DMS153 treated with DMSO at 0.1 percent for 48 hours (cell line): ENCODE measurements at regions not wholly inside any gene's neighbourhood (a gene's known extent, or its start where the extent isn't known, plus 50 kb on each side); places are given as distances from the start of the nearest gene placed in this dataset.
"Not testable (repeated sequence)": the region's sequence is repeated elsewhere in the genome, so short reads cannot be mapped to it uniquely, and the experiment has no call there.

ENCODE experiments used
- DNase-seq: peaks from one replicate; lab custom pipeline; 2025; ENCODE audit not compliant: unreplicated experiment; lab: John Stamatoyannopoulos, UW

DNA sequence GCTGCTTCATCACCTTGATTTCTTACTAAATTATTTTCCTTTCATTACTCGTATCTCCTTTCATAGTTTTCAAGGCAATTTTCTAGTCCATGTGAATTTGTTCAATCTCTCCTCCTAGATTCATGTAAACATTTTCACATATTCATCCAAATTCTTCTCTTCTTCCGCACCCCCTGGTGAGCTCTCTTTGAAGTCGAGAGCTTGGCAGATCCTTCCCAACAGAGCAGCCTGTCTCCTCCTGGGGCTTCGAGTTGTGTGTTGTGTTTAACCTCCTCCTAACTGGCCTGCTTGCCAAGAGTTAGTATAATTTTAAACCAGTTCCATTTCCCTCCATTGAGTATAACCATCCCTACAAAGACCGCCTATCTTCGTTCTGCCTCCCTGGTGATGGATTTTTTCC lies 272.4 kb upstream of the CELF2 start:
- DNase-seq = no peak

GRCh38 chr10:10755490-10755889 lies 262.2 kb upstream of the CELF2 start:
- no peak for DNase-seq

DNA sequence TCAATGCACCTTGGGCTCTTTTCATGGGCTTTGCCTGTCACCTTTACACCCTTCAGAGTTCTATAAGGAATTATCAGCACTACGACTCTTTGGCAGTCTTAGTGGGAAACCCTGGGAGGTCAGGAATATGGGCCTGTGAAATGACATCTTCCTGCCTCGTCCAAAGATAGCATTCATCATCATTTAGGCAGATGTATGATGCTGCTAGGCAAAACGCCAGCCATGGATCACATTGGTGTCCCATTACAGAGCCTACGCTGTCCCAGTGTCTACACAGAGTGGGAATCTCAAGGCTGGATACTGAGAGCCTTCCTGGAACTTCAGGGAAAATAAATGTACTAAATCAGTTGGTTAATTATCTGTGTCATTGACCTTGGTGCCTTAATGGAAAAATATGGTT lies 259.4 kb upstream of the CELF2 start:
- no peak for DNase-seq

DNA sequence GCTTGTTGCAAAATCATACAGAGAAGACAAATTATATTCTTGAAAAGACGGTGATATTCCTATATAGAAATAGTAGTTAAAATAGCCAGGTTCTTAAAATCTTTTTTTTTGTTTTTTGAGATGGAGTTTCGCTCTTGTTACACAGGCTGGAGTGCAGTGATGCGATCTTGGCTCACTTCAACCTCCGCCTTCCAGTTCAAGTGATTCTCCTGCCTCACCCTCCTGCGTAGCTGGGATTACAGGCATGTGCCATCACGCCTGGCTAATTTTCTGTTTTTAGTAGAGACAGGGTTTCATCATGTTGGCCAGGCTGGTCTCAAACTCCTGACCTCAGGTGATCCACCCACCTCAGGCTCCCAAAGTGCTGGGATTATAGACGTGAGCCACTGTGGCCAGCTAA lies 257.9 kb upstream of the CELF2 start:
- DNase-seq = not testable (repeated sequence)

DNA sequence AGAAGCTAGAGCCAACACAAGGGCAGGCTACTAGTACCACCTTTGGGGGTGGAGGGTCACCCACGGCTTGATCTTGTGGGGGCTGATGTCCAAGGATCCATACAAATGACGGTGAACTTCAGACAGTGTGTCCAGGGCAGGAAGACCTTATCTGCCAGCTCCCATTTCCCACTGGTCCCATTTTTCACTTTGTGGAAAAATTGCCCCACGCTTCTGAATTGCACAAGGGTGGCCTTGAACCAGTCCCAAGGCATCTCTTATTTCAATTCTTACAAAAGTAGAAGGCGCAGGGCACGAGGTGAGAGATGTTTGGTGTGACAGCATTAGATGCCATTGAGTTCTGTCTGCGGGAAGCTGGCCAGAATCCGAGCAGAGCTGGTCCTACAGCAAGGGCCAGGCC lies 252.7 kb upstream of the CELF2 start:
- DNase-seq = no peak

DNA sequence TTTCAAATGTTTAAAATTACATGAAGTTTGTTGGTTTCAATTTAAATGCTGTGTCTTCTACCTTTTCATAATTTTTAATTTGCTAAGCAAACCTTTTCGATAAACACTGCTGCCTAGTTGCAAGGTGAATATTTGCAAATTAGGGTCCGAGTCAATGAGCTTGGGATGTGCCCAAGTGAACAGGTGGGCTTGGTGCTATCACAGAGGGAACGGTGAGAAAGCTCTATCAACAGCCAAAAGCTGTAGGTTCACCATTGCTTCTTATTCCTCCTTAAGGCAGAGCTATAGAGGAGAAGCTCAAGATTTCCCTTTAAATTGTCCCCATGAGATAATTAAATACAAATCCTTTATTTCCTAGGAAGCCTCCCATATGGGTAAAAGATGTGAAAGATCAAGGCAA lies 245.3 kb upstream of the CELF2 start:
- no peak for DNase-seq

DNA sequence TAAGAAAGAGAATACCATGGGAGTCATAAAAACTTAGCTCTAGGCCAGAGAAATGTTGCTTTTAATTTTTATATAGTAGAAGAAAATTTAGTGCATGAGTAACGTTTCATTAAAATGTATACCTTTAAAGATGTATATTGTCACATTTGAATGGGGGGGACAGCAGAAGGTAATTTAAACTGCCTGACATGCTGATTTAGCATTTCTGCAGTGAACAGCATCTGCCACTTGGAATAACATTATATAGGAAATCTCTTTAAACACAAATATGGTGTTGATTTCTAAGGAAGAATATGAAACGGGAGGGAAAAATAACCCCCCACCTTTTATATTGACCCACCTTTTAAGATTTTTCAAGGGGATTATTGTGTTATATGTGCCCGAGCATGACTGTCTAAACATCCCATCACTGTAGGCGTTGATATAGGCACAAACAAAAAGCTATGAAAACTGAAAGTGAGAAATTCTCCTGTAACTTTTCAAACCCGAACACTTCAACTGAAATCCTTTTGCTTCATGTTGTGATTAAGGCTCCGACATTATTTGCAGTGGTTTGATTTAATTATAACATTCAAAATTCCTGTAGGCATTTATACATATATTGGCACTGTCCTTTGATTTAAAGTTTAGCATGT lies 244.7 kb upstream of the CELF2 start:
- no peak for DNase-seq

- no peak for DNase-seq
These were observed 243.3 kb upstream of the CELF2 start for GRCh38 chr10:10774416-10774815.

- no peak for DNase-seq
These were observed 241.3 kb upstream of the CELF2 start for GRCh38 chr10:10776363-10776762.

DNA sequence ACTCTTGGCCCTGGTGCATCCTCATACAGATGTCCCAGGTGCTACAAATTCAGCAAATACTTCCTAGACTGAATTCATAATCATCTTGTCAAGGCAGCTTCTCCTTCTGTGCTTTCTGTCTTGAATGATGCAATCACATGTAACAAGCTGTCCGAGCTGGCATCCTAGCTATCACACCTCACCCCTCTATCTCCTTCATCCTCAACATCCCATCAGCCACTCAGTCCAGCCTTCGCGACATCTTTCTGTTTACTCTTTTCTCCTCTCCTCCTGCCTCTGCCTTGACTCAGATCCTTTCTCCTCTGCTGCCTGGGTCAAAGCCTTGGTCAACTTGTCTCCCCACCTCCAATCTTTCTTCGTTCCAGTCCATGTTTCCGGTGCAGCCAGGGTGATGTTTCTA lies 240.4 kb upstream of the CELF2 start:
- no peak for DNase-seq

DNA sequence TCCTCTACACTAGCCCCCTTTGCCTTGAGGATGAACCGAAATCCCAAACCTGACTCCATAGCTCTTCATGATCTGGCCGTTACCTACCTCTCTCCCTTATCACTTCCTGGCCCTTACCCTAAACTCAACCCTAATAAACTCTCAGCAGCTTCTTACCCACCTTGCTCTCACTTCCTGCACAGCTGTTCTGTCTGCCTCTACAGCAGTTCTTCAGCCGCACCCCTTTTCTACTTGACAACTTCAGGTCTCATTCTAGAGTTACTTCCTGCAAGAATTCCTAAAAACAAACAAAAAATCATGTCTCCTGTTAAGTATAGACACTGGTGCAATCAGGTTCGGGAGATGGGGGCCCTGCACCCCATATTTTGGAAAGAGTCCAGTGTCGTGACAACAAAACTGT lies 239.9 kb upstream of the CELF2 start:
- DNase-seq = no peak

GRCh38 chr10:10778959-10779358 lies 238.7 kb upstream of the CELF2 start:
- no peak for DNase-seq

GRCh38 chr10:10779511-10779910 lies 238.2 kb upstream of the CELF2 start:
- DNase-seq = no peak

DNA sequence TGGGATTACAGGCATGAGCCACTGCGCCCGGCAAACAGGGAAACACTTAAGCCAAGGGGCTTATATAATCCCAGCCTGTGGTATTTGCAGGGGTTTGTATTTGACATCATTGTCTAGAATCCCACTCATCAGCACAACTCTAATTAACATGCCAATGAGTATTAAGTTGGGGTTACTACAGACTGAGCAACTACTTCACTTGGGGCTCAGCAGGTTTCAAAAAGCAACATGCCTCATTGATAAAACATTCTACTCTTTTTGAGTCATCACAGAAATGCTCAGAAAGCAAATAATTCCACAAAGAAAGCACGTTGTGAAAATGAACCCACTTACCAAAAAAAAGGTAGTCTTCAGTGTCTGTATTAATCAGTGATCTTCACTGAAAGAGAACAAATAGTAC lies 236.9 kb upstream of the CELF2 start:
- DNase-seq = no peak

DNA sequence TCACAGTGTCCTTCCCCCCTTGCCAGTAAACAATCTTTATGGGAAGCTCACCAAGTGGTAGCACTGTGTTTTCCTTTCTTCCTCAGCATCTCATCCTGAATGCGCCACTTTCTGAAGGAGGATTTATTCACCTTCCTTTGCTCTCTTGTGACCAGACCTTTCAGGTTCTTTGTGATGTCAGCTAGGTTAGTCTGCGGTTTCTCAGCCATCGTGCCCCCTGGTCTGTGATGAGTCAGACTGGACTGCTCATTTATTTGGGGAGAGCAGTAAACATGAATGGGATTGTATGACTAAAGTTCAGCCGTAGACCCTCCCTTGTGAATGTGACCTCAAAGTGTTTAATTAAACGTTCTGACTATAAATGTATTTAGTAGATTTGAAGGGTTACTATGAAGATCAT lies 235.1 kb upstream of the CELF2 start:
- no peak for DNase-seq

DNA sequence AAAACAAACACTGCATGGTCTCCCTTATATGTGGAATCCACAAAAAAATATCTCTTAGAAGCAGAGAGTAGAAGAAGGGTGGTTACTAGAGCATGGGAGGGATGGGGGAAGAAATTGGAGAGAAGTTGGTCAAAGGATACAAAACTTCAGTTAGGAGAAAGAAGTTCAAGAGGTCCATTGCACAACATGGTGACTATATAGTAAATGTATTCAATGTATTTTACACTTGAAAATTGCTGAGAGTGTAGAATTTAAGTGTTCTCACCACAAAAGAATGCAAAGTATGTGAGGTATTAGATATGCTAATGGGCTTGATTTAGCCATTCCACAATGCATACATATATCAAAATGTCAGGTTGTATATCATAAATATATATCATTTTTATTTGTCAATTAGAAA lies 232.0 kb upstream of the CELF2 start:
- DNase-seq = no peak

DNA sequence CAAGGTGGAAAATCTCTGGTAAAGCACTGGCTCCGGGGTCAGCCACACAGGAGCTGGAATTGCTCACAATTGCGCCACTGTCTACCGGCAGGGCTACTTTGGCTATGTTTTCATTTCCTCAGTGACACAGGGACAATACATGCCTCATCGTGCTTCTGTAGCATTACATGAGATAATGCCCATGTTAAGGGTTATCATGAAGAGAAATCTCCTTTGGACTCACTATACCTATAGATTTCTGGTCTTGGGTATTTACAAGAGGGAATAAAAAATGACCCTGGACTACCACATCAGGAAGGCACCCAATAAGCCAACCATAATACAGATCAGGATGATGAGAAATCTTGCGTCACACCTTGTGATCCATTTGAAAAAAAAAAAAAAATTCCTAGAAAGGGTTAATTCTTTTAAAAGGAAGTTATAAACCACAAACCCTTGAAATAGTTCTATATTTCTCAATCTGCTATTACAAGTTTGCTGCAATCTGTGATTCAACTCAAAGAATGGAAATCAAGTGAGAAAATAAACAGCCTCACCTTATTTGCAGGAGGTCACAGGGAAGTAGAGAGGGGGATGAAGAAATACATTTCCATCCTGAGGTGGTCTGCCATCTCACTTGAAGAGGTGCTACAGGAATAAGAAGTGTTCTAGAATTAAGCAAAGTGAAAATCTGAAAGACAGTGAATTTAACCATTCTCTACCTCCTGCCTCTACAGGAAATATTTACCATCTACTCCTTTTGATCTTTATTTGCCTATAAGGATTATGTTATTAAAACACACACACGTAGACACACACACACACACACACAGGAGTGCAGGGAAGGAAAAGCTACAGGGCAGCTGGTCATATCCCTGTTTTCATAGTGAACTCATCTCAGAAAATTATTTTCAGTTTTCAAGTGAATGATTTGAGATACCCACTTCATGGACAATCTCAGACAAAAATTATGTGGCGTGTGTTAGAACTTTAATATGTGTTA lies 231.3 kb upstream of the CELF2 start:
- no peak for DNase-seq

GRCh38 chr10:10787586-10787985 lies 230.1 kb upstream of the CELF2 start:
- DNase-seq = no peak

- DNase-seq = no peak
These were observed 228.9 kb upstream of the CELF2 start for GRCh38 chr10:10788761-10789160.

DNA sequence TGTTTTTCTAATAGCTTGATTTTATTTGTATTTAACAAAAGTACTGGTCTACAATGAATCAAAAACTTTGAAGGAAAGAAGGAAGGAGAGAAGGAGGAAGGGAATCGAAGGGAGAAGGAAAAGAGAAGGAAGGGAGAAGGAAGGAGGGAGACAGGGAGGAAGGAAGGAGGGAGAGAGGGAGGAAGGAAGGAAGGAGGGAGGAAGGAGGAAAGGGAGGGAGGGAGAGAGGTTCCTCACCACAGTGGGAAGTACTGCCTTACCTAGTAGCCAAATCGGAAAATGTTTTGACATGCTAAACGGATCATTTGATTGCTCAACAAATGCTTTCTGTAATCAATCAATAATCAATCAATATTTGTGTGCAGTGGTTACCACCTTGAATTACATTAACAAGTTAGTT lies 225.8 kb upstream of the CELF2 start:
- no peak for DNase-seq

DNA sequence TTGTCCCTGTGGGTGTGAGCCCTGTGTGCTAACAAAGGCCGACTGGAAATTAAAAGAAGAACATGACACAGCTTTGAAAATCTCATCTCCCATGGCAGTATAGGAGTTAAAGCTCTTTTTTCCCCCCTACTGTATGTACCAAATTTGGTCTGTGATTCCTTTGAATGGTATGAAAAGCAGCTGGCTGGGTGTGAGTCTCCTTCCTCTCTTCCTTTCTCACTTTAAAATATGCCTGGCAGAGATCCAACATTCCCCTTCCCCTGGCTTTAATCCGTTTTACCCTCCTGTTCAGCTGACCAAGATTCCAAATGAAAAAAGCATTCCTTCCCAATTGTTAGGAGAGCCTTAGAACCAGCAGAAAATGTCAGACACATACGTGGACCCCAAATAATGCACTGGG lies 225.0 kb upstream of the CELF2 start:
- DNase-seq = no peak

- DNase-seq = no peak
These were observed 223.6 kb upstream of the CELF2 start for GRCh38 chr10:10794046-10794445.

GRCh38 chr10:10794791-10795191 lies 222.9 kb upstream of the CELF2 start:
- DNase-seq = no peak
